Tibial nerve (tissue), 4 donors: ENCODE measurements at regions not wholly inside any gene's neighbourhood (a gene's known extent, or its start where the extent isn't known, plus 50 kb on each side); places are given as distances from the start of the nearest gene placed in this dataset.
"Not testable (repeated sequence)": the region's sequence is repeated elsewhere in the genome, so short reads cannot be mapped to it uniquely, and the experiment has no call there.

Experiments
- DNase-seq, 2 donors: peaks; one replicate each; pipeline ENCODE4 v3.0.0-alpha.2; 2019; ENCODE audit warnings: low spot score in 2 of 2
- H3K27ac ChIP-seq, 4 donors: fragments of 200-600 bp; sonication (generic) in 3 of 4; one replicate each; pipeline ENCODE4 v1.5.1; 2017 to 2019; ENCODE audit warnings: mild to moderate bottlenecking in 1 of 4
- H3K27me3 ChIP-seq, 2 donors: fragments of 200-600 bp; sonication (generic) in 1 of 2; one replicate each; pipeline versions ENCODE4 v1.5.1 to v1.6.0; 2017 to 2019
- H3K36me3 ChIP-seq, 3 donors: fragments of 200-600 bp; sonication (generic); one replicate each; pipeline ENCODE4 v1.5.1; 2018 to 2019
- H3K4me1 ChIP-seq, 4 donors: fragments of 200-600 bp; sonication (generic) in 3 of 4; one replicate each; pipeline ENCODE4 v1.5.1; 2017 to 2019
- H3K4me3 ChIP-seq, 4 donors: fragments of 200-600 bp; sonication (generic) in 3 of 4; one replicate each; pipeline ENCODE4 v1.5.1; 2017 to 2019; ENCODE audit warnings: mild to moderate bottlenecking in 1 of 4, moderate library complexity in 1 of 4
- H3K9me3 ChIP-seq, 4 donors: fragments of 200-600 bp; sonication (generic) in 3 of 4; one replicate each; pipeline ENCODE4 v1.5.1; 2017 to 2019
- EP300 ChIP-seq, 2 donors: sonication (generic); formaldehyde crosslinking; IDR thresholded peaks; one replicate each; pipeline ENCODE4 v1.6.1; 2017; ENCODE audit warnings: antibody characterized with exemption in 2 of 2, mild to moderate bottlenecking in 1 of 2
- POLR2A ChIP-seq, 2 donors: fragments of 450-650 bp; IDR thresholded peaks; one replicate each; pipeline ENCODE4 v1.6.1; 2017; ENCODE audit warnings: antibody characterized with exemption in 2 of 2, mild to moderate bottlenecking in 2 of 2, moderate library complexity in 2 of 2
- WGBS, 2 donors: methylation state at CpG; one replicate each; pipeline ENCODE4 v1.1.5; 2018; 5-methylcytosine and 5-hydroxymethylcytosine counted together
- TF ChIP-seq, protein P1 (sequence below), 5 experiments: fragments of 200-600 bp in 3 of 5; fragments of 450-650 bp in 2 of 5; sonication (generic) in 3 of 5; IDR thresholded peaks; one replicate each; pipeline ENCODE4 v1.5.1; 2016 to 2019; ENCODE audit warnings: antibody characterized with exemption in 5 of 5, mild to moderate bottlenecking in 3 of 5, moderate library complexity in 2 of 5

DNA sequence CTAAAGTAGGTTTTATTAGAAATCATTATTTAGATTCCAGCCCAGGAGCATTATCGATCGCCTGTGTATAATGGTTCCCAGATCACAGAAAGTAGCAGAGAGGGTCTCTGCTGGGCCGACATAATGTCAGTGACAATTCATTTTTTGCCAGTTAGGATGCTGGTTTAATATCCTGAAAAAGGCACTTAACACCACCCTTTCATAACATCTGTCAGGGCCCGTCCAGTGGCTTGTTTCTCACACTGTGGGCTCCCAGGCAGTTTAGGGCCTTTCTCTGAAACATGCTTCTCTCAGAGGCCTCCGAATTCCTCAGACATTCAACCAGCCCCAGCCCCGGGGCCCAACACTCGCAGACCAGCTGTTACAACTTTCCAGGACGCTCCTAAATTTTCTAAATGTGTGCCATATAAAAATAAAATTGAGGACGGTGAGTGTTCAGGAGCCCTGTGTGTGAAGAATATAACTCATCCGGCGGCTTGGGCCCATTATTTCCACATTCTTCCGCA lies 108.6 kb upstream of the EYA4 start:
- DNase-seq = no peak
- H3K4me3 ChIP-seq = no peak overlapping the region
- H3K36me3 ChIP-seq = no peaks in the 10 kb centered on the region
- no peaks in the 10 kb centered on the region for H3K9me3 ChIP-seq
- peaks cover 0 to 10% (median 0%) of the 10 kb centered on the region in 4 donors for H3K4me1 ChIP-seq
- WGBS, 2 donors = 62 to 66% methylated on average over 12 of the region's 12 CpGs
- H3K27ac ChIP-seq = no peak overlapping the region
- TF ChIP-seq POLR2A (IDR thresholded peaks at IDR 0.05) (no peak), EP300 (IDR thresholded peaks at IDR 0.05) (no peak)
- TF ChIP-seq, protein P1, sequence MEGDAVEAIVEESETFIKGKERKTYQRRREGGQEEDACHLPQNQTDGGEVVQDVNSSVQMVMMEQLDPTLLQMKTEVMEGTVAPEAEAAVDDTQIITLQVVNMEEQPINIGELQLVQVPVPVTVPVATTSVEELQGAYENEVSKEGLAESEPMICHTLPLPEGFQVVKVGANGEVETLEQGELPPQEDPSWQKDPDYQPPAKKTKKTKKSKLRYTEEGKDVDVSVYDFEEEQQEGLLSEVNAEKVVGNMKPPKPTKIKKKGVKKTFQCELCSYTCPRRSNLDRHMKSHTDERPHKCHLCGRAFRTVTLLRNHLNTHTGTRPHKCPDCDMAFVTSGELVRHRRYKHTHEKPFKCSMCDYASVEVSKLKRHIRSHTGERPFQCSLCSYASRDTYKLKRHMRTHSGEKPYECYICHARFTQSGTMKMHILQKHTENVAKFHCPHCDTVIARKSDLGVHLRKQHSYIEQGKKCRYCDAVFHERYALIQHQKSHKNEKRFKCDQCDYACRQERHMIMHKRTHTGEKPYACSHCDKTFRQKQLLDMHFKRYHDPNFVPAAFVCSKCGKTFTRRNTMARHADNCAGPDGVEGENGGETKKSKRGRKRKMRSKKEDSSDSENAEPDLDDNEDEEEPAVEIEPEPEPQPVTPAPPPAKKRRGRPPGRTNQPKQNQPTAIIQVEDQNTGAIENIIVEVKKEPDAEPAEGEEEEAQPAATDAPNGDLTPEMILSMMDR (IDR thresholded peaks at IDR 0.05) = no peak
- no peaks in the 10 kb centered on the region for H3K27me3 ChIP-seq

DNA sequence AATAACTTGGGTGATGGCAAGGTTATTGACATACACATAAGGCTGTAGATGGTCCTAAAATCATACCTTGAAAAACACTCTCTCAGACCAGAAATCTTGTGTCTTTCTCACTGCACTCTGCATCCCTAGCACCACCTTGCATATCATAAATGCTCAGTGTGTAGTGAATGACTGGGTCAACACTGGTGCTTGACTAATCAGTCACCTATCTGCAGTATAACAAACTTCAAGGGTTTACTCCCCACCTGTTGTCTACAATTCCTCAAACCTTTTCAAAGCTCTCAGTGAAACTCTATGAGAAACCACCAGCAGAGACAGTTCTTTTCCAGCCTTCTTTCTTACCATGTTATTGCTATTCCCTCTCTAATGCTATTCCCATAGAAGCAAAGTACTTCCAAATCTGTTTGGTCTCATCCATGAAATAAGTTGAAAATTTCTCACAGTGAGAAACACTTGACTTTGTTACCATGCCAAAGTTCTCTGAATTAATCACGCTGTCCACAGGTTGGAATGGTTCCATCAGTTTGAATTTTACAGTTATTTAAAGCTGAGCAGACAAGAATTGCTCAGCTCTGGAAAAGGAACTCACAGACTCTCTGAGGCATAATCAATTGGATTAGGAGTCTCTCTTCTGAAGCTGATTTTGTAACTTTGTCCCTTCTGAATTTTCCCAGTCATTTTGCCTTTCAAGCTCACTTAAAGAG lies 104.8 kb upstream of the EYA4 start:
- H3K9me3 ChIP-seq = no peaks in the 10 kb centered on the region
- no peak for TF ChIP-seq EP300 (IDR thresholded peaks at IDR 0.05)
- no peak for TF ChIP-seq POLR2A (IDR thresholded peaks at IDR 0.05)
- TF ChIP-seq, protein P1 (IDR thresholded peaks at IDR 0.05) = no peak
- no peaks in the 10 kb centered on the region for H3K36me3 ChIP-seq
- WGBS, 2 donors = 13 to 25% methylated on average over 1 of the region's 1 CpG
- no peak overlapping the region for H3K4me3 ChIP-seq
- no peak overlapping the region for H3K27ac ChIP-seq
- no peaks in the 10 kb centered on the region for H3K27me3 ChIP-seq
- peaks cover 0 to 10% (median 0%) of the 10 kb centered on the region in 4 donors for H3K4me1 ChIP-seq
- DNase-seq = no peak

DNA sequence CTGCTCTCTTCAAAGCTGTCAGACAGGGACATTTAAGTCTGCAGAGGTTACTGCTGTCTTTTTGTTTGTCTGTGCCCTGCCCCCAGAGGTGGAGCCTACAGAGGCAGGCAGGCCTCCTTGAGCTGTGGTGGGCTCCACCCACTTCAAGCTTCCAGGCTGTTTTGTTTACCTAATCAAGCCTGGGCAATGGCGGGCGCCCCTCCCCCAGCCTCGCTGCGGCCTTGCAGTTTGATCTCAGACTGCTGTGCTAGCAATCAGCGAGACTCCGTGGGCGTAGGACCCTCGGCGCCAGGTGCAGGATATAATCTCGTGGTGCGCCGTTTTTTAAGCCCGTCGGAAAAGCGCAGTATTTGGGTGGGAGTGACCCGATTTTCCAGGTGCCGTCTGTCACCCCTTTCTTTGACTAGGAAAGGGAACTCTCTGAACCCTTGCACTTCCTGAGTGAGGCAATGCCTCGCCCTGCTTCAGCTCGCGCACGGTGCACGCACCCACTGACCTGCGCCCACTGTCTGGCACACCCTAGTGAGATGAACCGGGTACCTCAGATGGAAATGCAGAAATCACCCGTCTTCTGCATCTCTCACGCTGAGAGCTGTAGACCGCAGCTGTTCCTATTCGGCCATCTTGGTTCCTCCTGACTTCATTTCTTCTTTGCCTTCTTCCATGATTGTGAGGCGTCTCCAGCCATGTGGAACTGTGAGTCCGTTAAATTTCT lies 93.5 kb upstream of the EYA4 start:
- not testable (repeated sequence) for H3K36me3 ChIP-seq, H3K4me1 ChIP-seq, H3K4me3 ChIP-seq, H3K27ac ChIP-seq, H3K27me3 ChIP-seq, DNase-seq, H3K9me3 ChIP-seq
- WGBS, 2 donors = 93 to 96% methylated on average over 30 of the region's 30 CpGs

DNA sequence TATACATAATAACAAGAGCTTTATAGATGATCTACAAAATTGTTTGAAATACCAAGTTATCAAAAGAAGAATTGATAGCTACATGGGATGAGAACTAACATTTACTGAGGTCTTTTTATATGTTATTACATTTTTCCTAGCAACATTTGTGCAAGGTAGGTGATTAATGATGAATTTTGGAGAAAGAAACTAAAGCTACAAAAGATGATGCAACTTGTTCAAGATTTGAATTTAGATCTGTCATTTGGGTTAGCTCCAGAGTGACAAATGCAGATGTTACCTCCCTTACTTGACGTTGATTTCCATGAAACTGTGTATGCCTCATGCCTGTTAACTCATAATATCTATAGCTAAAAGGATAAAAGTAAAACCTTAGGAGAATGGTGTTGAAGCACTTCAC lies 84.5 kb upstream of the EYA4 start:
- H3K9me3 ChIP-seq = peaks cover 0 to 17% (median 0%) of the 10 kb centered on the region in 4 donors
- H3K27ac ChIP-seq = no peak overlapping the region
- no peak overlapping the region for H3K4me3 ChIP-seq
- no peak for DNase-seq
- WGBS, 2 donors = 76 to 77% methylated on average over 1 of the region's 1 CpG
- H3K4me1 ChIP-seq = peaks cover 0 to 8% (median 0%) of the 10 kb centered on the region in 4 donors
- H3K36me3 ChIP-seq = no peaks in the 10 kb centered on the region
- H3K27me3 ChIP-seq = no peaks in the 10 kb centered on the region
- no peak for TF ChIP-seq EP300 (IDR thresholded peaks at IDR 0.05)
- TF ChIP-seq, protein P1 (IDR thresholded peaks at IDR 0.05) = no peak

DNA sequence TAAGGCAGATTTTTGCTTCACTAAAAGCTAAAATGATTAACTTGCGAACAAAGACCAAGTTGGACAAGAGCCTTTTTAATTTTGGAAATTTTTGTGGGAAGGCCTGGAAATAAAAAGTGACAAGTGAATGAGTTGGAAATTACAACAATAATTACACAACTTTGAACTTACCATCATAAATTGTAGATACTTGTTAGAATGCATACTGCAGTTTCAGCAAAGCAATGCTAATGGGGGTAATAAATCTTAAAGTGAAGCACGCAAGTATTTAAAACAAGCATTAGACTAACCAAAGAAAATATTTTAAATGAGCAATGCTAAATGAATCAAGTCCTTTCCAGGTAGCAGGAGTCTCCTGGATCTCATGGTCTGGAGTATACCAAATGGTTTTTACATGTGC lies 83.2 kb upstream of the EYA4 start:
- H3K9me3 ChIP-seq = peaks cover 0 to 17% (median 0%) of the 10 kb centered on the region in 4 donors
- H3K27me3 ChIP-seq = no peaks in the 10 kb centered on the region
- no peak overlapping the region for H3K27ac ChIP-seq
- no peak for DNase-seq
- TF ChIP-seq, protein P1 (IDR thresholded peaks at IDR 0.05) = no peak
- TF ChIP-seq POLR2A (IDR thresholded peaks at IDR 0.05) (no peak), EP300 (IDR thresholded peaks at IDR 0.05) (no peak)
- H3K4me3 ChIP-seq = no peak overlapping the region
- peaks cover 0 to 8% (median 0%) of the 10 kb centered on the region in 4 donors for H3K4me1 ChIP-seq
- WGBS, 2 donors = 64 to 66% methylated on average over 2 of the region's 2 CpGs
- no peaks in the 10 kb centered on the region for H3K36me3 ChIP-seq
